ENCODE measurements at regions not wholly inside any gene's neighbourhood (a gene's known extent, or its start where the extent isn't known, plus 50 kb on each side); places are given as distances from the start of the nearest gene placed in this dataset.

DNA sequence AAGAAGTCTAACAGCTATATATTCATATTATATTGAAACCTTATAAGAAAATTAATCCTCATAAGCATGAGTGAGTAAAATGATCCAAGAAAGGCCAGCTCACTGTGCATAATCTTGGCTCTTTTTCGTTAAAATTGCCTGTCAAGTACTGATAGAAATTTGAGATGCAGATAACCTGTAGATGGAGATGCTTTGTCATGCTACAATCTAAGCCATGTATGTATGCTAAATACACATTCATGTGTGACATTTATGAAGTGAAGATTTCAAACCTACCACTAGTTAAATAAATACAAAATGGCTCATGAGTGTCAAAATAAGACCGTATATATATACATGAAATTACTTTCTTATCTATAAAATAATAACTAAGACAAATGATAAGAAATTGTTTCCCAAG lies 1491.5 kb upstream of the PRMT6 start:
- H3K4me1 ChIP-seq (replicated peaks; ENCODE audit: insufficient read depth) = no peaks in the 10 kb centered on the region
- peaks cover 4% of the 10 kb centered on the region for H3K9me3 ChIP-seq (ENCODE audit: insufficient read depth, low read depth)
- intact Hi-C loops (cut with micrococcal nuclease; ENCODE audit: unreplicated experiment) = no loop called here
- H4K20me1 ChIP-seq (ENCODE audit: insufficient read depth) = no peaks in the 10 kb centered on the region
- POLR2A ChIA-PET (ENCODE audit: unreplicated experiment) = no interaction called here
- no peaks in the 10 kb centered on the region for H3K79me2 ChIP-seq (ENCODE audit: low read depth)
- H3K4me3 ChIP-seq = no peak overlapping the region
- CTCF ChIA-PET = no interaction called here
- no peaks in the 10 kb centered on the region for H3F3A ChIP-seq (ENCODE audit: insufficient read depth, low read depth)
- TF ChIP-seq EZH2 (IDR thresholded peaks at IDR 0.05; ENCODE audit: low read depth) = no peak
- H2AFZ ChIP-seq = no peak overlapping the region
- no peak overlapping the region for H3K4me2 ChIP-seq
- H3K27ac ChIP-seq = no peak overlapping the region
- BruUV-seq (replicated peaks) = no TSS peak
- no peaks in the 10 kb centered on the region for H3K36me3 ChIP-seq (ENCODE audit: low read depth)
- DNase-seq = no peak
- no peaks in the 10 kb centered on the region for H3K27me3 ChIP-seq (ENCODE audit: insufficient read depth, low read depth)
- 0 out of 2 replicates have a peak, but pooled peaks cover 4% of the 10 kb centered on the region for H3K9me2 ChIP-seq (ENCODE audit: insufficient read depth)

- Histone ChIP-seq H3K27ac (no peak overlapping the region), H3K4me2 (no peak overlapping the region), H3K36me3 (ENCODE audit: low read depth) (no peaks in the 10 kb centered on the region), H3K4me3 (no peak overlapping the region), H3K9me2 (ENCODE audit: insufficient read depth) (no peaks in the 10 kb centered on the region), H3F3A (ENCODE audit: insufficient read depth, low read depth) (no peaks in the 10 kb centered on the region), H3K4me1 (replicated peaks; ENCODE audit: insufficient read depth) (no peaks in the 10 kb centered on the region), H3K79me2 (ENCODE audit: low read depth) (no peaks in the 10 kb centered on the region), H2AFZ (no peak overlapping the region; the same call in 1 of the 2 replicates), H3K27me3 (ENCODE audit: insufficient read depth, low read depth) (no peaks in the 10 kb centered on the region), H3K9me3 (ENCODE audit: insufficient read depth, low read depth) (no peaks in the 10 kb centered on the region), H4K20me1 (ENCODE audit: insufficient read depth) (no peaks in the 10 kb centered on the region)
- TF ChIP-seq EZH2 (IDR thresholded peaks at IDR 0.05; ENCODE audit: low read depth) (no peak), CTCF (conservative IDR thresholded peaks at IDR 0.05) (no peak)
- intact Hi-C loops (cut with micrococcal nuclease; ENCODE audit: unreplicated experiment) = no loop called here
- CTCF ChIA-PET = no interaction called here
- POLR2A ChIA-PET (ENCODE audit: unreplicated experiment) = no interaction called here
- no peak for DNase-seq
- no TSS peak for BruUV-seq (replicated peaks)
Measured at GRCh38 chr1:105585791-105586190, 1470.7 kb upstream of the PRMT6 start.

- H3K4me2 ChIP-seq = no peak overlapping the region
- H4K20me1 ChIP-seq (ENCODE audit: insufficient read depth) = no peaks in the 10 kb centered on the region
- no peak overlapping the region for H2AFZ ChIP-seq
- TF ChIP-seq EZH2 (IDR thresholded peaks at IDR 0.05; ENCODE audit: low read depth) (no peak), CTCF (conservative IDR thresholded peaks at IDR 0.05) (no peak)
- H3K9me2 ChIP-seq (ENCODE audit: insufficient read depth) = 0 out of 2 replicates have a peak, but pooled peaks cover 5% of the 10 kb centered on the region
- POLR2A ChIA-PET (ENCODE audit: unreplicated experiment) = no interaction called here
- H3F3A ChIP-seq (ENCODE audit: insufficient read depth, low read depth) = no peaks in the 10 kb centered on the region
- no peak overlapping the region for H3K27ac ChIP-seq
- no peaks in the 10 kb centered on the region for H3K4me1 ChIP-seq (replicated peaks; ENCODE audit: insufficient read depth)
- H3K79me2 ChIP-seq (ENCODE audit: low read depth) = no peaks in the 10 kb centered on the region
- no peaks in the 10 kb centered on the region for H3K9me3 ChIP-seq (ENCODE audit: insufficient read depth, low read depth)
- H3K4me3 ChIP-seq = no peak overlapping the region
- no peaks in the 10 kb centered on the region for H3K27me3 ChIP-seq (ENCODE audit: insufficient read depth, low read depth)
- H3K36me3 ChIP-seq (ENCODE audit: low read depth) = no peaks in the 10 kb centered on the region
- BruUV-seq (replicated peaks) = no TSS peak
- DNase-seq = no peak
- intact Hi-C loops (cut with micrococcal nuclease; ENCODE audit: unreplicated experiment) = no loop called here
- CTCF ChIA-PET = no interaction called here
Measured at GRCh38 chr1:105591681-105592080, 1464.8 kb upstream of the PRMT6 start.

DNA sequence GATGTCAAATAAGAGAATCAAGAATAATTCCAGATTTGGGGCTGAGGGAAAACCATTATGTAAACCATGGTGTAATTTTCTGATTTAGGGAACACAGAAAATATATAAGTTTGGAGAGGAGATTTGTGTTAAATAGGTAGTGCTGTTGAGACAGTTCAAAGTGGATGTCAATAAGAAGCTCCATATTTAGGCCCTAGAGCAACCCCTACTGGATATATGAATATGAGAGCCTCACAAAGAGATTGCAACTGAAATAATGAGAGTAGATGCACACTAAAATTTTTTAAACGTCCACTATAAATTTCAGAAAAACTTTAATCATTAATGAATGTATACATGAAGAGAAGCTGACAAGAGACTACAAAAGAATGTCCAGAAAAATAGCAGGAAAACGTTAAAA lies 1447.8 kb upstream of the PRMT6 start:
- ChIA-PET POLR2A (ENCODE audit: unreplicated experiment) (no interaction called here), CTCF (no interaction called here)
- no peaks in the 10 kb centered on the region for H3K27me3 ChIP-seq (ENCODE audit: insufficient read depth, low read depth)
- H3F3A ChIP-seq (ENCODE audit: insufficient read depth, low read depth) = no peaks in the 10 kb centered on the region
- no peak overlapping the region for H3K27ac ChIP-seq
- no peaks in the 10 kb centered on the region for H3K9me2 ChIP-seq (ENCODE audit: insufficient read depth)
- intact Hi-C loops (cut with micrococcal nuclease; ENCODE audit: unreplicated experiment) = no loop called here
- H3K4me3 ChIP-seq = no peak overlapping the region
- no TSS peak for BruUV-seq (replicated peaks)
- H3K36me3 ChIP-seq (ENCODE audit: low read depth) = no peaks in the 10 kb centered on the region
- TF ChIP-seq EZH2 (IDR thresholded peaks at IDR 0.05; ENCODE audit: low read depth) = no peak
- peak; percentile 51; the same call in 1 of the 2 replicates for TF ChIP-seq CTCF (conservative IDR thresholded peaks at IDR 0.05)
- no peaks in the 10 kb centered on the region for H3K4me1 ChIP-seq (replicated peaks; ENCODE audit: insufficient read depth)
- H3K9me3 ChIP-seq (ENCODE audit: insufficient read depth, low read depth) = no peaks in the 10 kb centered on the region; the same call in 1 of the 2 replicates
- H3K4me2 ChIP-seq = no peak overlapping the region
- no peak overlapping the region for H2AFZ ChIP-seq
- DNase-seq = peak in 1 of 2 experiments; percentile 12
- H3K79me2 ChIP-seq (ENCODE audit: low read depth) = no peaks in the 10 kb centered on the region
- no peaks in the 10 kb centered on the region for H4K20me1 ChIP-seq (ENCODE audit: insufficient read depth)

Data from PC-9 (cell line).